K562 (cell line): ENCODE measurements at regions not wholly inside any gene's neighbourhood (a gene's known extent, or its start where the extent isn't known, plus 50 kb on each side); places are given as distances from the start of the nearest gene placed in this dataset.

Experiments
- CEBPB ChIP-seq: fragments of 450-650 bp; IDR thresholded peaks from 2 replicates; pipeline ENCODE4 v1.6.1; 2016; ENCODE audit warnings: missing genetic modification characterization, missing compliant biosample characterization
- HSF4 ChIP-seq: fragments of 250-450 bp; sonication (Bioruptor Pico); IDR thresholded peaks from 2 replicates; pipeline ENCODE4 v2.1.2; 2022; ENCODE audit warnings: mild to moderate bottlenecking, moderate library complexity, borderline replicate concordance
- MEF2A ChIP-seq: IDR thresholded peaks from 2 replicates; pipeline ENCODE4 v1.6.1; 2011; ENCODE audit warnings: low read depth, mild to moderate bottlenecking, low read length, moderate library complexity; ENCODE audit not compliant: control insufficient read depth
- PBX2 ChIP-seq, 2 experiments: IDR thresholded peaks in 1 of 2; conservative IDR thresholded peaks in 1 of 2; 2 replicates each; pipeline ENCODE4 v1.6.1; 2016; ENCODE audit warnings: low read depth in 2 of 2, mild to moderate bottlenecking in 1 of 2, missing compliant biosample characterization in 1 of 2, missing genetic modification characterization in 1 of 2, moderate library complexity in 1 of 2
- ZBTB9 ChIP-seq: fragments of 450-650 bp; formaldehyde crosslinking; IDR thresholded peaks from 2 replicates; pipeline ENCODE4 v1.4.0; 2020; ENCODE audit warnings: mild to moderate bottlenecking, moderate library complexity
- ZNF511 ChIP-seq: sonication (generic); formaldehyde crosslinking; IDR thresholded peaks from 2 replicates; pipeline ENCODE4 v1.8.0; 2022; ENCODE audit warnings: mild to moderate bottlenecking, missing genetic modification reagents
- ZNF766 ChIP-seq: fragments of 200-800 bp; sonication (Bioruptor generic); conservative IDR thresholded peaks from 2 replicates; pipeline ENCODE4 v1.6.1; 2016; ENCODE audit warnings: missing genetic modification characterization, missing compliant biosample characterization
- ZNF780A ChIP-seq: fragments of 250-450 bp; sonication (Bioruptor Pico); IDR thresholded peaks from 2 replicates; pipeline ENCODE4 v1.5.0; 2021; ENCODE audit warnings: mild to moderate bottlenecking

GRCh38 chr2:41610501-41611190, 437.2 kb upstream of the PKDCC start (continued):
- TF ChIP-seq PBX2 (CRISPR knock-in tag; IDR thresholded peaks at IDR 0.05; ENCODE audit: low read depth), result no peak
- no peak for TF ChIP-seq PBX2 (tag; conservative IDR thresholded peaks at IDR 0.05; ENCODE audit: low read depth)
- TF ChIP-seq MEF2A, result no peak
- no peak for TF ChIP-seq ZNF766 (CRISPR knock-in tag)
- TF ChIP-seq ZBTB9, result no peak
- no peak for TF ChIP-seq HSF4 (CRISPR knock-in tag)
- TF ChIP-seq ZNF780A (CRISPR knock-in tag), result no peak
- TF ChIP-seq ZNF511 (CRISPR knock-in tag), result no peak
- TF ChIP-seq CEBPB (tag), result no peak
- TF ChIP-seq, all 486 proteins: peak for 0
